Esophagus squamous epithelium (tissue), 4 donors: ENCODE measurements at regions not wholly inside any gene's neighbourhood (a gene's known extent, or its start where the extent isn't known, plus 50 kb on each side); places are given as distances from the start of the nearest gene placed in this dataset.

Experiments
- POLR2A ChIP-seq, 4 donors: fragments of 450-650 bp; IDR thresholded peaks; one replicate each; pipeline ENCODE4 v1.6.1; 2017; ENCODE audit warnings: antibody characterized with exemption in 4 of 4, mild to moderate bottlenecking in 4 of 4, moderate library complexity in 3 of 4
- TF ChIP-seq, protein P1 (sequence below), 6 experiments: fragments of 450-650 bp in 4 of 6; fragments of 200-600 bp in 2 of 6; sonication (generic) in 2 of 6; IDR thresholded peaks; one replicate each; pipeline ENCODE4 v1.5.1; 2016 to 2019; ENCODE audit warnings: antibody characterized with exemption in 6 of 6, mild to moderate bottlenecking in 4 of 6, moderate library complexity in 4 of 6

DNA sequence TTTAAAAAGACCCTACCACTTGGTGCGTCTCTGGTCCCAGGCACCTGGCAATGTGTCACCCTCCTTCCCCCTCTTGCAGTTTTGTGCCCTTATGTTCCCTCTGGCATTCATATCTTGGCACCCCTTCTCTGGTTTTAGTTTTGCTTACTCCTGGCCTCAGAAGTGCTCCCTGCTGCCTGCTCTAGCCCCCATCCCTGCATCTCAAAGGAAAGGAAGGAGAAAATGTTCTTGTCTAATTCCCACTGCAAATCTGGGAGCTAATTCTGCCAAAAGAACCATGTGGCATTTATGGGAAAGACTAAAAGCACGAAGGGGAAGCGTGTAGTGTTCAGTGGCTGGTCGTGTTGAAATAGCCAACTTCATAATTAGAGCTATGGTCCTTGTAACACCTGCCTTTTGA, 340.1 kb upstream of the RPS6KA3 start:
- TF ChIP-seq, protein P1, sequence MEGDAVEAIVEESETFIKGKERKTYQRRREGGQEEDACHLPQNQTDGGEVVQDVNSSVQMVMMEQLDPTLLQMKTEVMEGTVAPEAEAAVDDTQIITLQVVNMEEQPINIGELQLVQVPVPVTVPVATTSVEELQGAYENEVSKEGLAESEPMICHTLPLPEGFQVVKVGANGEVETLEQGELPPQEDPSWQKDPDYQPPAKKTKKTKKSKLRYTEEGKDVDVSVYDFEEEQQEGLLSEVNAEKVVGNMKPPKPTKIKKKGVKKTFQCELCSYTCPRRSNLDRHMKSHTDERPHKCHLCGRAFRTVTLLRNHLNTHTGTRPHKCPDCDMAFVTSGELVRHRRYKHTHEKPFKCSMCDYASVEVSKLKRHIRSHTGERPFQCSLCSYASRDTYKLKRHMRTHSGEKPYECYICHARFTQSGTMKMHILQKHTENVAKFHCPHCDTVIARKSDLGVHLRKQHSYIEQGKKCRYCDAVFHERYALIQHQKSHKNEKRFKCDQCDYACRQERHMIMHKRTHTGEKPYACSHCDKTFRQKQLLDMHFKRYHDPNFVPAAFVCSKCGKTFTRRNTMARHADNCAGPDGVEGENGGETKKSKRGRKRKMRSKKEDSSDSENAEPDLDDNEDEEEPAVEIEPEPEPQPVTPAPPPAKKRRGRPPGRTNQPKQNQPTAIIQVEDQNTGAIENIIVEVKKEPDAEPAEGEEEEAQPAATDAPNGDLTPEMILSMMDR (IDR thresholded peaks at IDR 0.05) = no peak
- no peak for TF ChIP-seq POLR2A (IDR thresholded peaks at IDR 0.05)
